Mesendoderm (in vitro differentiated cells): ENCODE measurements at regions not wholly inside any gene's neighbourhood (a gene's known extent, or its start where the extent isn't known, plus 50 kb on each side); places are given as distances from the start of the nearest gene placed in this dataset.

ENCODE experiments used
- DNase-seq: peaks from one replicate; pipeline ENCODE4 v3.0.0; 2013
- H2AK5ac ChIP-seq: 2 replicates; pipeline ENCODE4 v1.6.1; 2013; ENCODE audit warnings: low read length, inconsistent platforms
- H2BK120ac ChIP-seq: 2 replicates; pipeline ENCODE4 v1.6.1; 2013; ENCODE audit warnings: low read depth, mild to moderate bottlenecking, low read length, moderate library complexity, mixed read lengths
- H2BK15ac ChIP-seq: replicated peaks from 2 replicates; pipeline ENCODE4 v1.6.1; 2013; ENCODE audit warnings: low read depth, mild to moderate bottlenecking, moderate library complexity
- H2BK5ac ChIP-seq: 2 replicates; pipeline ENCODE4 v1.6.1; 2013; ENCODE audit warnings: low read length, inconsistent platforms
- H3K18ac ChIP-seq: 2 replicates; pipeline ENCODE4 v1.6.1; 2013; ENCODE audit warnings: mild to moderate bottlenecking, low read length, mixed read lengths
- H3K23ac ChIP-seq: one replicate; pipeline ENCODE4 v1.6.1; 2013; ENCODE audit warnings: low read length
- H3K27ac ChIP-seq: 2 replicates; pipeline ENCODE4 v1.5.1; 2013; ENCODE audit warnings: low read depth, mild to moderate bottlenecking, inconsistent platforms, low read length, moderate library complexity
- H3K27me3 ChIP-seq: 2 replicates; pipeline ENCODE4 v1.6.1; 2013; ENCODE audit warnings: low read length, control low read depth, mild to moderate bottlenecking, inconsistent platforms; ENCODE audit not compliant: insufficient read depth, poor library complexity
- H3K36me3 ChIP-seq: 2 replicates; pipeline ENCODE4 v1.6.1; 2013; ENCODE audit warnings: low read length, inconsistent platforms; ENCODE audit not compliant: control insufficient read depth, insufficient read depth
- H3K4ac ChIP-seq: one replicate; pipeline ENCODE4 v1.6.1; 2013; ENCODE audit warnings: low read depth, mild to moderate bottlenecking, low read length, moderate library complexity
- H3K4me1 ChIP-seq: 2 replicates; pipeline ENCODE4 v1.6.1; 2013; ENCODE audit warnings: low read depth, low read length, inconsistent platforms; ENCODE audit not compliant: control insufficient read depth
- H3K4me2 ChIP-seq: 2 replicates; pipeline ENCODE4 v1.6.1; 2013; ENCODE audit warnings: low read length
- H3K4me3 ChIP-seq: 2 replicates; pipeline ENCODE4 v1.5.1; 2013; ENCODE audit warnings: mild to moderate bottlenecking, low read length
- H3K56ac ChIP-seq: one replicate; pipeline ENCODE4 v1.6.1; 2013; ENCODE audit warnings: low read length
- H3K79me1 ChIP-seq: 2 replicates; pipeline ENCODE4 v1.6.1; 2013; ENCODE audit warnings: low read length, inconsistent platforms
- H3K79me2 ChIP-seq: 2 replicates; pipeline ENCODE4 v1.6.1; 2013; ENCODE audit warnings: mild to moderate bottlenecking, low read length; ENCODE audit not compliant: control insufficient read depth, insufficient read depth
- H3K9ac ChIP-seq: 2 replicates; pipeline ENCODE4 v1.6.1; 2013; ENCODE audit warnings: low read length, inconsistent platforms
- H4K5ac ChIP-seq: one replicate; pipeline ENCODE4 v1.6.1; 2013; ENCODE audit warnings: low read length
- H4K8ac ChIP-seq: one replicate; pipeline ENCODE4 v1.6.1; 2013; ENCODE audit warnings: low read depth, mild to moderate bottlenecking, control low read depth, low read length, moderate library complexity
- WGBS: extraction: QIAGEN DNeasy Blood & Tissue Kit; methylation state at CpG from one replicate; pipeline ENCODE4 v1.1.7; 2013; ENCODE audit warnings: low lambda C conversion rate, missing lambda C conversion rate; ENCODE audit not compliant: insufficient coverage; ENCODE audit errors: extremely low coverage; 5-methylcytosine and 5-hydroxymethylcytosine counted together

- no peak overlapping the region for H3K4me2 ChIP-seq
- no peak overlapping the region for H3K56ac ChIP-seq
- H2BK15ac ChIP-seq = no peak overlapping the region
- no peaks in the 10 kb centered on the region for H3K36me3 ChIP-seq
- H4K8ac ChIP-seq = no peak overlapping the region
- no peak overlapping the region for H3K18ac ChIP-seq
- H3K4me1 ChIP-seq = peaks cover 2% of the 10 kb centered on the region
- H3K4me3 ChIP-seq = no peak overlapping the region
- no peak overlapping the region for H2BK5ac ChIP-seq
- no CpG with 5 or more reads among the region's 9 CpGs for WGBS
- H3K79me2 ChIP-seq = no peaks in the 10 kb centered on the region
- H3K4ac ChIP-seq = no peak overlapping the region
- no peak overlapping the region for H3K27ac ChIP-seq
- H2BK120ac ChIP-seq = no peak overlapping the region
- H3K9ac ChIP-seq = no peak overlapping the region
- no peak overlapping the region for H2AK5ac ChIP-seq
- no peak for DNase-seq
- no peaks in the 10 kb centered on the region for H3K79me1 ChIP-seq
- no peak overlapping the region for H4K5ac ChIP-seq
- no peak overlapping the region for H3K23ac ChIP-seq
- H3K27me3 ChIP-seq = no peaks in the 10 kb centered on the region
Observed at GRCh38 chr7:46218461-46219200, 297.6 kb upstream of the IGFBP3 start.

- H4K5ac ChIP-seq = no peak overlapping the region
- no peak overlapping the region for H3K9ac ChIP-seq
- no peak overlapping the region for H3K4ac ChIP-seq
- no peak overlapping the region for H4K8ac ChIP-seq
- no peak overlapping the region for H3K27ac ChIP-seq
- H2BK120ac ChIP-seq = no peak overlapping the region
- no peak overlapping the region for H3K4me2 ChIP-seq
- no peak overlapping the region for H3K4me3 ChIP-seq
- no CpG with 5 or more reads among the region's 15 CpGs for WGBS
- H2AK5ac ChIP-seq = no peak overlapping the region
- H2BK5ac ChIP-seq = no peak overlapping the region
- no peaks in the 10 kb centered on the region for H3K79me2 ChIP-seq
- no peak overlapping the region for H2BK15ac ChIP-seq
- no peaks in the 10 kb centered on the region for H3K36me3 ChIP-seq
- no peaks in the 10 kb centered on the region for H3K27me3 ChIP-seq
- peak; percentile 79 for DNase-seq
- H3K4me1 ChIP-seq = peaks cover 2% of the 10 kb centered on the region
- H3K56ac ChIP-seq = no peak overlapping the region
- H3K23ac ChIP-seq = no peak overlapping the region
- H3K79me1 ChIP-seq = no peaks in the 10 kb centered on the region
- no peak overlapping the region for H3K18ac ChIP-seq
Observed at GRCh38 chr7:46215987-46216567, 295.0 kb upstream of the IGFBP3 start.

DNA sequence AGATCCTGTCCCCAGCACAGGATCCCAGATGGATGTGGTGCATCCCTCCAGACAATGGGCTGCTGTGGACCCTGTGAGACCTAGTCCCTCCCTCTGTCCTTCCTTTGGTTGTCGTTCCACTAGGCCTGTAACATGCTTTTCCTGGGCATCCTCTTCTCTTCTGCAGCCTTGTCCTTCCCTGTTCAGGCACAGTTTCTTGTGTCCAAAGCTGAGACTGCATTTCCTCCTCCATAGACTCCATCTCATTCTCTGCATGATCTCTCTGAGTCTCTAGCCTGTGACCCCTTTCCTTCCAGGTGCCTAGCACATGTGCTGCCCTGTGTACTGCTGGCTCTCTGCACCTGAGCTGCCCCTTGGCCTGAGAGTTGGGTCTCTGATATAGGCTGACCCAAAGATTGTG lies 293.5 kb upstream of the IGFBP3 start:
- Histone ChIP-seq H3K9ac (no peak overlapping the region), H3K23ac (no peak overlapping the region), H3K4ac (no peak overlapping the region), H3K79me1 (no peaks in the 10 kb centered on the region), H2BK15ac (no peak overlapping the region), H3K4me3 (no peak overlapping the region), H3K36me3 (no peaks in the 10 kb centered on the region), H3K18ac (no peak overlapping the region), H2AK5ac (no peak overlapping the region), H3K27ac (no peak overlapping the region), H3K56ac (no peak overlapping the region), H3K27me3 (no peaks in the 10 kb centered on the region), H4K5ac (no peak overlapping the region), H2BK5ac (no peak overlapping the region), H3K4me1 (peaks cover 2% of the 10 kb centered on the region), H3K4me2 (no peak overlapping the region), H3K79me2 (no peaks in the 10 kb centered on the region), H4K8ac (no peak overlapping the region), H2BK120ac (no peak overlapping the region)
- no peak for DNase-seq
- no CpG with 5 or more reads among the region's 1 CpG for WGBS

DNA sequence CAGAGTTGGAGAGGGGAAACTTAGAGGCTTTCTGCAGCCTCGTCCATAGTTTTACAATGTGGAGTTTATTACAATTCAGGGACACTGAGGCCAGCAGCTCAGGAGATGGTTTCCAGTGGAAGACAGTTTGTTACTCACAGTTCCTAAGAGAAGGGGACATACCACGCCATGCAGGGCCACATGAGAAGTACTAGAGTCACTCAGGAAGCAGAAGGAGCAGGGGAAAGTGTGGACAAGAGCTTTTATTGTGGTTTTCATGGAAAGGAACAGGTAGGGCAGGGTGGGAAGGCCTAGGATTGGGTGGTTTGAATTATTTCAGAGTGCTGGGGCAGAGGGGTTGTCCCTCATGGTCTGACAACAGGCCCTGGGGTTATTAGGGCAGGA lies 292.1 kb upstream of the IGFBP3 start:
- no peak overlapping the region for H3K23ac ChIP-seq
- H3K4me2 ChIP-seq = no peak overlapping the region
- no peak overlapping the region for H3K56ac ChIP-seq
- H2BK120ac ChIP-seq = no peak overlapping the region
- no peak overlapping the region for H2BK15ac ChIP-seq
- no peaks in the 10 kb centered on the region for H3K36me3 ChIP-seq
- H3K4me3 ChIP-seq = no peak overlapping the region
- peaks cover 2% of the 10 kb centered on the region for H3K4me1 ChIP-seq
- H3K79me1 ChIP-seq = no peaks in the 10 kb centered on the region
- no CpG with 5 or more reads among the region's 2 CpGs for WGBS
- no peaks in the 10 kb centered on the region for H3K27me3 ChIP-seq
- H3K9ac ChIP-seq = no peak overlapping the region
- H3K18ac ChIP-seq = no peak overlapping the region
- no peak overlapping the region for H3K4ac ChIP-seq
- no peak overlapping the region for H4K8ac ChIP-seq
- no peak overlapping the region for H2AK5ac ChIP-seq
- no peak overlapping the region for H3K27ac ChIP-seq
- DNase-seq = no peak
- no peak overlapping the region for H4K5ac ChIP-seq
- H2BK5ac ChIP-seq = no peak overlapping the region
- no peaks in the 10 kb centered on the region for H3K79me2 ChIP-seq

GRCh38 chr7:46212425-46213153 lies 291.5 kb upstream of the IGFBP3 start:
- no peak overlapping the region for H3K23ac ChIP-seq
- no peak overlapping the region for H2AK5ac ChIP-seq
- peaks cover 2% of the 10 kb centered on the region for H3K4me1 ChIP-seq
- H3K18ac ChIP-seq = no peak overlapping the region
- no peaks in the 10 kb centered on the region for H3K27me3 ChIP-seq
- H2BK120ac ChIP-seq = no peak overlapping the region
- H3K27ac ChIP-seq = no peak overlapping the region
- H3K4me2 ChIP-seq = no peak overlapping the region
- H3K4ac ChIP-seq = no peak overlapping the region
- H3K9ac ChIP-seq = no peak overlapping the region
- H2BK15ac ChIP-seq = no peak overlapping the region
- no peak for DNase-seq
- no peaks in the 10 kb centered on the region for H3K79me2 ChIP-seq
- no peak overlapping the region for H3K4me3 ChIP-seq
- no peak overlapping the region for H4K5ac ChIP-seq
- no peak overlapping the region for H3K56ac ChIP-seq
- H3K79me1 ChIP-seq = no peaks in the 10 kb centered on the region
- no peak overlapping the region for H2BK5ac ChIP-seq
- no peak overlapping the region for H4K8ac ChIP-seq
- no peaks in the 10 kb centered on the region for H3K36me3 ChIP-seq
- no CpG with 5 or more reads among the region's 8 CpGs for WGBS
